Mammary epithelial cell (primary cell): ENCODE measurements at regions not wholly inside any gene's neighbourhood (a gene's known extent, or its start where the extent isn't known, plus 50 kb on each side); places are given as distances from the start of the nearest gene placed in this dataset.

Source experiments
- EZH2 ChIP-seq: IDR thresholded peaks from 2 replicates; pipeline ENCODE4 v1.6.1; 2012; ENCODE audit warnings: low read length, inconsistent platforms, borderline replicate concordance
- TF ChIP-seq, protein P1 (sequence below), 2 donors: IDR thresholded peaks in 1 of 2; conservative IDR thresholded peaks in 1 of 2; 2 replicates each; pipeline ENCODE4 v1.5.1; 2011 to 2012; ENCODE audit warnings: inconsistent platforms in 2 of 2, low read length in 2 of 2, mild to moderate bottlenecking in 2 of 2, control low read depth in 1 of 2, low read depth in 1 of 2; ENCODE audit not compliant: insufficient read depth in 1 of 2; ENCODE audit errors: extremely low read depth in 1 of 2

- no peak for TF ChIP-seq EZH2
- TF ChIP-seq, protein P1, sequence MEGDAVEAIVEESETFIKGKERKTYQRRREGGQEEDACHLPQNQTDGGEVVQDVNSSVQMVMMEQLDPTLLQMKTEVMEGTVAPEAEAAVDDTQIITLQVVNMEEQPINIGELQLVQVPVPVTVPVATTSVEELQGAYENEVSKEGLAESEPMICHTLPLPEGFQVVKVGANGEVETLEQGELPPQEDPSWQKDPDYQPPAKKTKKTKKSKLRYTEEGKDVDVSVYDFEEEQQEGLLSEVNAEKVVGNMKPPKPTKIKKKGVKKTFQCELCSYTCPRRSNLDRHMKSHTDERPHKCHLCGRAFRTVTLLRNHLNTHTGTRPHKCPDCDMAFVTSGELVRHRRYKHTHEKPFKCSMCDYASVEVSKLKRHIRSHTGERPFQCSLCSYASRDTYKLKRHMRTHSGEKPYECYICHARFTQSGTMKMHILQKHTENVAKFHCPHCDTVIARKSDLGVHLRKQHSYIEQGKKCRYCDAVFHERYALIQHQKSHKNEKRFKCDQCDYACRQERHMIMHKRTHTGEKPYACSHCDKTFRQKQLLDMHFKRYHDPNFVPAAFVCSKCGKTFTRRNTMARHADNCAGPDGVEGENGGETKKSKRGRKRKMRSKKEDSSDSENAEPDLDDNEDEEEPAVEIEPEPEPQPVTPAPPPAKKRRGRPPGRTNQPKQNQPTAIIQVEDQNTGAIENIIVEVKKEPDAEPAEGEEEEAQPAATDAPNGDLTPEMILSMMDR (conservative IDR thresholded peaks at IDR 0.05 in 1 of 2, IDR thresholded peaks at IDR 0.05 in 1 of 2; ENCODE audit: extremely low read depth in 1 of 2, insufficient read depth in 1 of 2, low read depth in 1 of 2, low read length in 2 of 2) = no peak
Measured at GRCh38 chr4:77445823-77446222, 159.8 kb upstream of the CXCL13 start.
